ENCODE measurements at regions not wholly inside any gene's neighbourhood (a gene's known extent, or its start where the extent isn't known, plus 50 kb on each side); places are given as distances from the start of the nearest gene placed in this dataset.
"Not testable (repeated sequence)": the region's sequence is repeated elsewhere in the genome, so short reads cannot be mapped to it uniquely, and the experiment has no call there.

- DNase-seq = no peak
These were observed 195.4 kb downstream of the ANKRD60 start for GRCh38 chr20:58033026-58033536.

- no peak for DNase-seq
These were observed 195.9 kb downstream of the ANKRD60 start for GRCh38 chr20:58032599-58032998.

GRCh38 chr20:58031350-58031749 is 197.1 kb downstream of the ANKRD60 start:
- not testable (repeated sequence) for DNase-seq

GRCh38 chr20:58028123-58028522 is 200.3 kb downstream of the ANKRD60 start:
- no peak for DNase-seq

- DNase-seq = no peak
These were observed 202.1 kb downstream of the ANKRD60 start for GRCh38 chr20:58026361-58026760.

GRCh38 chr20:58025233-58025632 is 203.2 kb downstream of the ANKRD60 start:
- no peak for DNase-seq

GRCh38 chr20:58024241-58024721 is 204.2 kb downstream of the ANKRD60 start:
- no peak for DNase-seq

- DNase-seq = no peak
These were observed 204.7 kb downstream of the ANKRD60 start for GRCh38 chr20:58023781-58024180.

- no peak for DNase-seq
These were observed 205.1 kb downstream of the ANKRD60 start for GRCh38 chr20:58023346-58023745.

- no peak for DNase-seq
These were observed 205.7 kb downstream of the ANKRD60 start for GRCh38 chr20:58022711-58023110.

- no peak for DNase-seq
These were observed 207.0 kb downstream of the ANKRD60 start for GRCh38 chr20:58021481-58021880.

GRCh38 chr20:58020656-58021454 is 207.6 kb downstream of the ANKRD60 start:
- no peak for DNase-seq

- no peak for DNase-seq
These were observed 208.4 kb downstream of the ANKRD60 start for GRCh38 chr20:58019850-58020625.

- DNase-seq = no peak
These were observed 209.2 kb downstream of the ANKRD60 start for GRCh38 chr20:58019027-58019849.

GRCh38 chr20:58018590-58018989 is 209.9 kb downstream of the ANKRD60 start:
- no peak for DNase-seq

- DNase-seq = peak; percentile 16
These were observed 210.4 kb downstream of the ANKRD60 start for GRCh38 chr20:58017970-58018530.

- DNase-seq = no peak
These were observed 211.1 kb downstream of the ANKRD60 start for GRCh38 chr20:58017231-58017969.

GRCh38 chr20:58016779-58017178 is 211.7 kb downstream of the ANKRD60 start:
- no peak for DNase-seq

GRCh38 chr20:58014628-58015315 is 213.7 kb downstream of the ANKRD60 start:
- no peak for DNase-seq

- no peak for DNase-seq
These were observed 215.5 kb downstream of the ANKRD60 start for GRCh38 chr20:58012731-58013510.
